GM18511 (cell line): ENCODE measurements at regions not wholly inside any gene's neighbourhood (a gene's known extent, or its start where the extent isn't known, plus 50 kb on each side); places are given as distances from the start of the nearest gene placed in this dataset.
"Not testable (repeated sequence)": the region's sequence is repeated elsewhere in the genome, so short reads cannot be mapped to it uniquely, and the experiment has no call there.

Experiments
- ATAC-seq: cut with Tn5 transposase; IDR thresholded peaks from one replicate; pipeline ENCODE4 v1.9.1; 2021; ENCODE audit warnings: mild to moderate bottlenecking, moderate library complexity; ENCODE audit not compliant: unreplicated experiment

DNA sequence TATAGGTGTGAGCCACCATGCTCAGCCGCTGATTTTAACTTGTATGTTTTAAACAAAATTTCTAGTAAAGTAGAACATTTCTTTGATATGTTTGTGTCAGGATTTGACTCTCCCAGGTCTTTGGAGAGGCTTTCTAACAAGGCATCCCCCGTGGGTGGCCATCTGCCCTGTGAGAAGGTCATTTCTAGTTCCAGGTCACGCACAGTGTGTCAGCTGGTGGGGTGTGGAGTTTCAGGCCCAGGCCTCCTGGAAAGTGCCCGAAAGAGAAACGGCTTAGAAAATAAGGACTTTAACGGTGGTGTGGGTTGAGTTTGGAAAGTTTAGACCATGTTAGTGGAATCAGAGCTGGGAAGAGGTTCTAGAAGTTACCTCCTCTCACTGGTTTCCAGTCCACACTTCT lies 61.0 kb downstream of the SPDYE17 start:
- not testable (repeated sequence) for ATAC-seq

DNA sequence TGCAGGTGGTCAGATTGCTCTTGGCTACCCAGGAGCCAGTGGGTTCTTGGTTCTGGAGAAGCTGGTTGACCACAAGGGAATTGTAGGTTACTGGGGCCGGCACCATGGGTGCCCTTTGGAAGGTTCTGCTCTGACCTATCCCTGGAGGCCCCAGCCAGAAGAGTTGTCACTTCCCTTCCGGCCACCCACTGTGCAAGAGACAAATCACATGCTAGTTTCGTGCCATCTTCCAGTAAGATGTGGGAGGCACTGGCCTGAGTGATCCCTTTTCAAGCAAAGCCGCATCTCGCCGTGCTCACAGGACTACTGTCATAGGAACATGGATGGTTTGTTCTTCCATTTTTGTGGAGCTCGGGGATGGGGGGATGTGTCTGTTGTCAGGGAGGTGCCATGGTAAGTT lies 62.3 kb downstream of the SPDYE17 start:
- ATAC-seq = not testable (repeated sequence)

GRCh38 chr7:76965731-76966548 lies 66.2 kb downstream of the SPDYE17 start:
- not testable (repeated sequence) for ATAC-seq

GRCh38 chr7:76964050-76964449 lies 68.1 kb downstream of the SPDYE17 start:
- ATAC-seq = not testable (repeated sequence)

GRCh38 chr7:76963061-76963460 lies 69.1 kb downstream of the SPDYE17 start:
- not testable (repeated sequence) for ATAC-seq

- peak; percentile 35 for ATAC-seq
These were observed 71.7 kb downstream of the SPDYE17 start for GRCh38 chr7:76960400-76960986.

- ATAC-seq = peak; percentile 97
These were observed 72.4 kb downstream of the SPDYE17 start for GRCh38 chr7:76959573-76960399.

DNA sequence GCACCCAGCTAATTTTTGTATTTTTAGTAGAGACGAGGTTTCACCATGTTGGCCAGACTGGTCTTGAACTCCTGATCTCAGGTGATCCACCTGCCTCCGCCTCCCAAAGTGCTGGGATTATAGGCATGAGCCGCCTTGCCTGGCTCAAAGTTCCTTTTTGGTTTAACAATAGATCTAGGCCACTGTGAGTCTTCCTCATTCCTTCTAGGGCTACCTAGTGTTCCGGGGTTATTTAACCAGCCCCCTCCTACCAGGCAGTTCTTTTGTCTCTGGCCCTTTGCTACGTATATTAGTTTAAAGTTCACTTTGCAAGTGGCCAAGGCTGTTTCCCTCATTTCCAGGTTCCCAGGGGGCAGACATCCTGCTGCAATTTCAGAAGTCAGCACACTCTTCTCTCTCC lies 75.6 kb downstream of the SPDYE17 start:
- ATAC-seq = not testable (repeated sequence)

DNA sequence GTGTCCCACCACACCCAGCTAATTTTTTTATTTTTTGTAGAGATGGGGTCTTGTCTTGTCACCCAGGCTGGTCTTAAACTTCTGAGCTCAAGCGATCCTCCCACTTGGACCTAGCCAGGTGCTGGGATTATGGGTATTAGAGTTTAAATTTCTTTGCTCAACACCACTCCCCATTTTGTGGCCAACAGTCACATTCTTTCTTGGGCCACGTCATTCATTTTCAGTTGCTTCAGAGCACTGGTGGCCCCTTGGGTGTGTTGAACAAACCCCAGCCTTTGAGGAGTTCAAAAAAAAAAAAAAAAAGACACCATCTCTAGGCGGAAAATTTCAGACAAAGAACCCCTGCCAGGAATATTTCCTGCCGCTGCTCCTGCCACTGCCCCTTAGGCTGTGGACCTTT lies 77.0 kb downstream of the SPDYE17 start:
- ATAC-seq = not testable (repeated sequence)

DNA sequence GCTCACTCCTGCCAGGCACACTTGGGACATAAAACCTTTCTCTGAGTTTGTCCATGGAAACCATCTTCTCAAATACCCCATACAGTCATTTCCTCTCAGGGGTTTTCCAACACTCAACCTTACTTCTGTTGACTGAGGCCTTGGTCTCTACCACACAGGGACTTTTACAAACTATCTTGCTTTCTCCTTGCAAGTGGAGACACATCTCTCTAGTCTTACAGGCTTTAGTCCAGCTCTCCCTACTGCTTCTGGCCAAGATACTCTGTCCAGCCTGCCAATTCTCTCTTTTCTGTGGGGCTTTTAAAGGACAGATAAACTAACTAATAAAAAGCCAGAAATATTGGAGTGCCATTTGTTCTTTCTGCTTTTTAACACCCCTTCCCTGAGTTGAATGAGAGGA lies 87.6 kb downstream of the SPDYE17 start:
- peak; percentile 69 for ATAC-seq

DNA sequence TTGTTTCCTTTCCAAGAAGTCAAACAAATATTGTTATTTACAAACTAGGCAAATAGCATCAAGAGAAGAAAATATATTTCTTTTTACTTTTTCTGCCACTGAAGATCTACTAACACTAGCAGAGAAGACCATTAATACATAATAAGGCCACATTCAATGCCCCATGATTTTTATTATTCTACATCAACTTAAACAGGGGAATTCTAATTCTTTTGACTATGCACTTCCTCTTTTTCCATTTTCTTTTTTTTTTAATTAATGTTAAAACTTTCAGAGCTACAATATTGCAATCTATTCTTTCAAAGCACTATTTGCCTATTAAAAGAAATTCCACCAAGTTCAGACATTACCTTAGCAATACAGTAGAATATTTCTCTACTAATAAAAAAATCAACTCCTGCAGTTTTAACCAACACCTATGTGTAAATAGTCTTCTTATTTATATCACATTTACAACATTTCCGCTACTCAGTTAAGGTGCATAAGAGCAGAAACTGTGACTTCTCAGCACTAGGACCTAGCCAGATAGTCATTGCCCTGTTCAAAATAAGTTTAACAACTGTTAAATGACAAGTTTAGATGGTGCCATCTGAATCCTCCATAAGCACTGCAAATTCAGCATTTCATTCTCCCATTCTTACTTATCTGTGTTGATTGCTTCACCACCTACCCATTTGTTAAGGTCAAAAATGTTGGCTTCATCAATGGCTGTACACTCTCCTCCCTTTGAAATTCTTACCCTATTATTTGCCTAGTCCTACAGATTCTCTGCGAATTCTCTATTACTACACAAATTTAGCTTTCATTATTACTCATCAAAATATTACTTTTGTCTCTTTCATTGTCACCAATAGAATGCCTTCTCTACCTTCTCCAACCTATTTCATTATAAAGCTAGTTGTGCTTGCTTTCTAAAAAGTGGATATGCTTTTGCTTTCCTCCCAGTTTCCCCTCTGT lies 90.1 kb downstream of the SPDYE17 start:
- peak; percentile 64 for ATAC-seq

GRCh38 chr7:76937781-76938180 lies 94.4 kb downstream of the SPDYE17 start:
- not testable (repeated sequence) for ATAC-seq

- ATAC-seq = not testable (repeated sequence)
These were observed 94.8 kb downstream of the SPDYE17 start for GRCh38 chr7:76937330-76937729.

GRCh38 chr7:76936346-76936745 lies 95.8 kb downstream of the SPDYE17 start:
- peak; percentile 73 for ATAC-seq

DNA sequence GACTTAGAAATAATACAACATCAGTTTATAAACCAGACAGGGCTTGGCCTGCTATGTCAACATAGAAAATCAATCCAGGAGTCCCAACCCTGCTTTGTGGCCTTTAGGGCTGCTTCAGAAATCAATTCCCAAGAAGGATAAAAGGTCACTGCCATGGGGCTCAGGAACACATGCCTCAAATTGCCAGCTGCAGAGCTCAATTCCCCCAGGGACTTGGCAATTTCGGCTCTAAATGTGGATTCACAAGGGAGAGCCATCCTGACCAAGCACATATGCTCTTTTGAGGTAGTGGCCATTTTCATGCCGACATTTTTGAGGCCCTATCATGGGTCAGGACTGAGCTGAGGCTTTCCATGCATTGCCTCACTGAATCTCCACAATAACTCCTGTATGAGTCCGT lies 97.5 kb downstream of the SPDYE17 start:
- not testable (repeated sequence) for ATAC-seq

- ATAC-seq = peak; percentile 78
These were observed 99.2 kb downstream of the SPDYE17 start for GRCh38 chr7:76932957-76933356.

- ATAC-seq = not testable (repeated sequence)
These were observed 100.7 kb downstream of the SPDYE17 start for GRCh38 chr7:76931441-76931840.

DNA sequence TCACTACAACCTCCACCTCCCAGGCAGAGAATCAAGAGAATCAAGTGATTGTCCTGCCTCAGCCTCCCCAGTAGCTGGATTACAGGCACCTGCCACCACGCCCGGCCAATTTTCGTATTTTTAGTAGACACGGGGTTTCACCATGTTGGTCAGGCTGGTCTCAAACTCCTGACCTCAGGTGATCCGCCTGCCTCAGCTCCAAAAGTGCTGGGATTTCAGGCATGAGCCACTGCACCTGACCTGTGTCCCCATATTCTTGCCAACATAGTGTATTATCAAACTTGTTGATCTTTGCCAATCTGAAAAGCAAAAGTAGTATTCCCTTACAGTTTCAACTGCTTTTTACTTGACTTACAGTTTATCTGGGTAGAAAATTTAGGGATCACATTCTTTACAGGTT lies 101.7 kb downstream of the SPDYE17 start:
- not testable (repeated sequence) for ATAC-seq

GRCh38 chr7:76928751-76929150 lies 103.4 kb downstream of the SPDYE17 start:
- ATAC-seq = not testable (repeated sequence)

DNA sequence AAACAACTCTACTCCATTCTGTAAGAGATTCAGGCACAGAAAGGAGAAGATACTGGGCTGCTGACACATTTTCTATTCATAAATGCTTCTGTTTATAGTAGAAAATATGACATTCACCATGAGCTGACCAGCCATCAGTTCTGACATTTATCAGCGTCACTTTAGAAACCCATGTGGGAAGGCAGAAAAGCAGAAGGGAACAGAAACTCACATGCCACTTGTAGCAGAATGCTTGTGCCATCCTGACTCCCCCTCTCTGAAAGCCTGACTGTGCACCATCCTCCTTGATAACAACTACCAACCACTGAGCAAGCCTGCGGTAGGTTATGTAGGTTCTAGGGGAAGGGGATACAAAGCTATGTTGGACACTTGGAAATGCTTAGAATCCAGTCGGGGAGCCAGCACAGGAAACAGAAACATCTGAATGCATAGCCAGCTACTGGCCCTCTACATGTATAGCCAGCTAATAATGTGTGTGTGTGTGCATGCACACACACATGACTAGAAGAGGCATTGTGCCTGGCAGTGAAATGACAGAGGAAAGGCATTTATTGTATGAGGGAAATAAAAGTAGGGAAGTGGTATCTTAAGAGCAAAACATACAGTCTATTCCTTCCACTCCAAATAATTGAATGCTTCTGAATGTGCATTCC lies 104.3 kb downstream of the SPDYE17 start:
- ATAC-seq = peak; percentile 88
